Ascending aorta (tissue), 2 donors: ENCODE measurements at regions not wholly inside any gene's neighbourhood (a gene's known extent, or its start where the extent isn't known, plus 50 kb on each side); places are given as distances from the start of the nearest gene placed in this dataset.

Experiments
- DNase-seq, 2 donors: peaks; one replicate each; pipeline ENCODE4 v3.0.0-alpha.2; 2019; ENCODE audit warnings: low spot score in 2 of 2
- H3K27ac ChIP-seq, 2 donors: fragments of 200-600 bp; sonication (generic); one replicate each; pipeline ENCODE4 v1.5.1; 2016 to 2017; ENCODE audit warnings: mild to moderate bottlenecking in 1 of 2
- H3K27me3 ChIP-seq: fragments of 200-600 bp; sonication (generic); one replicate; pipeline ENCODE4 v1.5.1; 2017
- H3K36me3 ChIP-seq, 2 donors: fragments of 200-600 bp; sonication (generic); one replicate each; pipeline ENCODE4 v1.5.1; 2016
- H3K4me1 ChIP-seq, 2 donors: fragments of 200-600 bp; sonication (generic); one replicate each; pipeline ENCODE4 v1.5.1; 2016 to 2017; ENCODE audit warnings: mild to moderate bottlenecking in 1 of 2
- H3K4me3 ChIP-seq, 2 donors: fragments of 200-600 bp; sonication (generic); one replicate each; pipeline ENCODE4 v1.5.1; 2016 to 2017; ENCODE audit warnings: mild to moderate bottlenecking in 1 of 2
- H3K9me3 ChIP-seq, 2 donors: fragments of 200-600 bp; sonication (generic); one replicate each; pipeline ENCODE4 v1.5.1; 2016
- CTCF ChIP-seq, 3 experiments: fragments of 200-600 bp in 2 of 3; fragments of 450-650 bp in 1 of 3; sonication (generic) in 2 of 3; IDR thresholded peaks; one replicate each; pipeline ENCODE4 v1.5.1; 2016 to 2019; ENCODE audit warnings: antibody characterized with exemption in 3 of 3, mild to moderate bottlenecking in 1 of 3, moderate library complexity in 1 of 3
- intact Hi-C: fragments of 100-400 bp; cut with DNase I; formaldehyde crosslinking; loops from one replicate; pipeline ENCODE4 v1.15.1; 2023

DNA sequence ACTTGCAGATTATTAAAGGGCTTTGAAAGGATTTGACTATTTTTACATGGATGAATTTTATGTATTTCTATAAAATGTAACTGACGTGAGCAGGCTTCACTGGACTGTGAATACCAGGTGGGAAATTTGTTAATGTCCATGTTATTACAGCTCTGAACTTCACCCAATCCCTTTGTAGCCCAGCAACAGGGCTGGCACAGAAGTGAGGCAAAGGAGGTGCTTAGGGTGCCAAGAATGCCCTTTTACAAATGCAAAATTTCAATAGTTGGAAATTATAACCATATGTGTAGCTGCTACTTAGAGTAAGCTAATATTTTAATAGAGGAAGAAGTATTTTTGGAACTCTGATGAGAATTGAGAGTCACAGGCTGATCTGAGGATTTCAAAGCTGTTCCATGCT is 53.7 kb upstream of the FAM98A start:
- no peak for TF ChIP-seq CTCF (IDR thresholded peaks at IDR 0.05)
- DNase-seq, result no peak
- intact Hi-C loops, result no loop called here
- H3K27ac ChIP-seq, result no peak overlapping the region
- no peaks in the 10 kb centered on the region for H3K4me1 ChIP-seq
- H3K27me3 ChIP-seq, result no peaks in the 10 kb centered on the region
- H3K36me3 ChIP-seq, result no peaks in the 10 kb centered on the region
- no peak overlapping the region for H3K4me3 ChIP-seq
- H3K9me3 ChIP-seq, result peaks cover 0 to 7% of the 10 kb centered on the region in 2 donors

GRCh38 chr2:33650171-33650570 is 51.1 kb upstream of the FAM98A start:
- Histone ChIP-seq H3K4me3 (no peak overlapping the region), H3K36me3 (no peaks in the 10 kb centered on the region), H3K4me1 (no peaks in the 10 kb centered on the region), H3K27ac (no peak overlapping the region), H3K27me3 (no peaks in the 10 kb centered on the region), H3K9me3 (peaks cover 0 to 7% of the 10 kb centered on the region in 2 donors)
- DNase-seq, result no peak
- TF ChIP-seq CTCF (IDR thresholded peaks at IDR 0.05), result no peak
- intact Hi-C loops, result no loop called here
